T-helper 1 cell treated with Interleukin-12 subunit alpha and Interleukin-12 subunit beta and Interleukin-4 antibody, amounts not matched to agents 30 ng/mL and 1 ng/mL, for 36 hours (primary cell): ENCODE measurements at regions not wholly inside any gene's neighbourhood (a gene's known extent, or its start where the extent isn't known, plus 50 kb on each side); places are given as distances from the start of the nearest gene placed in this dataset.

Source experiments
- intact Hi-C: fragments of 100-400 bp; cut with micrococcal nuclease; formaldehyde crosslinking; loops from one replicate; pipeline ENCODE4 v1.15.1; 2024

DNA sequence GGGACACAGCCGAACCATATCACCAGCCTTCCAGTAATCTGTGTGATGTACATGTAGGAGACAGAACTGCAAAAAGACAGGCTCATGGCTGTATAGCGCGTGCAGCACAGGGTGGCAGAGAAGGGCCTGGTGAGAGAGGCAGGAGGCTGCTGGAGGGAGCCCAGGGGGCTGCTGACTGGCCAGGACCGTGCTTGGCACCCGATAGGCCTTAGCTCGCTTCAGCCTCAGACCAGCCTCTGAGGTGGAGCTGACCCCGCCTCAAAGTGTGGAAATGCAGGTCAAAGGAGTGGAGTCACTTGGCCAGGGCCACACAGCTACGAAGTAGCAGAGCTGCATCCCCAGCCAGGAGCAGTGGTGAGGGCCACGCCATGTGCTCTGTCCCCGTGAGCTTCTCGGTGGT is 707.6 kb downstream of the QKI start:
- intact Hi-C loops = no loop called here

GRCh38 chr6:164121527-164121926 is 707.0 kb downstream of the QKI start:
- intact Hi-C loops = no loop called here

GRCh38 chr6:164114651-164115050 is 700.1 kb downstream of the QKI start:
- intact Hi-C loops = no loop called here

- intact Hi-C loops = no loop called here
Observed at GRCh38 chr6:164114051-164114450, 699.5 kb downstream of the QKI start.

DNA sequence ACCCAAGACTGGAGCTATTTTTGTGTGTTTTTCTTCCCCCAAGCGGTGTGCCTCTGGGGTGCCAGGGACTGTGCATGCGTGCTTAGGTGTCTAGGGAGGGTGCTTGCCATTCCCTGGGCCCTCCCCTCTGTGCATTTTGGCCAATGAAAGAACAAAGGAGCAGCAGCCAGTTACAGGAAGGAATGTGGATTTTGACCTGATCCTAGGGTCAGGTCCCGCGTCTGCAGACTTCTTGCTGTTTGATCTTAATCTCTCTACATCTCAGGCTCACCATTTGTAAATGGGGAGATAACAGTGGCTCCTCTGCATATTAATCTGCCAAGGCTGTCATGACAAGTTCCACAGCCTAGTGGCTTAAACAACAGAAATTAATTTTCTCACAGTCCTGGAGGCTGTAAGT is 699.1 kb downstream of the QKI start:
- intact Hi-C loops = no loop called here

GRCh38 chr6:164109770-164110140 is 695.2 kb downstream of the QKI start:
- intact Hi-C loops = loop anchor here (10.0 kb wide), 1 partner anchor 695 kb away; the partner anchor contains the start of gene QKI

- intact Hi-C loops = loop anchor here (10.0 kb wide), 1 partner anchor 694 kb away; the partner anchor contains the start of gene QKI
Observed at GRCh38 chr6:164108869-164109769, 694.6 kb downstream of the QKI start.

- intact Hi-C loops = loop anchor here (10.0 kb wide), 1 partner anchor 693 kb away; the partner anchor contains the start of gene QKI
Observed at GRCh38 chr6:164108092-164108491, 693.6 kb downstream of the QKI start.

DNA sequence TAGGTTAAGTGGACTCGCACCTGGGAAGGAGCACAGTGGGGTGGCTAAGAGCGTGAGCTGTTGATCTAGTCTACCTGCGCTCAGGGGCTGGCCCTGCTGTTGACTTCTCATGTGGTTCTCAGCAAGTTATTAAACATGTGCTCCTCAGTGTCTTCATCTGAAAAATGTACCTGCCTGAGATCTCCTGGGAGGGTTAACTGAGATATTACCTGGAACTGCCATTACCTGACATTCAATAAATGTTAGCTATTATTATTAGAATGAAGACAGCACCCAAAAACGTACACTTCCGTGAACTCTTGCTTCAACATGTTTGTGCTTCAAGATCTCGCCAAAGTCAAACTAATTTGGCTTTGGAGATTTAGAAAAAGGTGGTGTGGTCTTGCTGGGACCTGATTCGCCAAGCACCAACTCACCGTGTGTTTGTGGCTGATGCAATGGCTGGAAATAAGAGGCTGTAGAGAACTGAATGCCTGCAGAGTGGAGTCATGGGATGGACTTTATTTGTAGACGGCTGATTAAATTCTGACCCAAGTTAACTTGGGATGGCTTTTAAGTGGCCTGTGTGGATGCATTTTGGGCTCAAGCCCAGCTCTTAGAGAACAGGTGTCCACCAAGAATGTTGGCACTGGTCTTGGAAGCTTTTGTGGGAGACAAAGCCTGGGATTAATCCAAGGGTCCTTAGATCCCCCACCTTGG is 692.9 kb downstream of the QKI start:
- intact Hi-C loops = loop anchor here (10.0 kb wide), 1 partner anchor 693 kb away; the partner anchor contains the start of gene QKI

DNA sequence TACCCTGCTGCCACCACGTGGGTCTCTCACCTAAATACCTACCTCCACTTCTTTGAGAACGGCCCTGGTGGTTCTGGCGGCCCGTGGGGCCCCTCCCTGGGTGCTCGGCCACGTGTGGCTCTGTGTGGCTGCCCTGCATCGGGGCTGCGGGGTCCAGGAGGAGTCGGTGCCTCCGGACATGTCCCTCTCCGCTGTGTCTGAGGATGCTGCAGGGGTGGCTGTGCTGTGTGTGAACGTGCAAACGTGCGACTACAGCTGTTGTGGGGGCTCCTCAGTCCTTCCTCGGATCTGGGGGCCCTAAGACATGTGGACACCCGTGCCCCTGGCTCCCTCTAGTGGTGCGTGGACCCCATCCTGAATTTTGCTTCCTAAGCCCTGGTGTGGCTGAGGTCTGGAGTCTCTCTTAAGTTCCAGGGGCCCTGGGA is 691.8 kb downstream of the QKI start:
- intact Hi-C loops = loop anchor here (10.0 kb wide), 1 partner anchor 692 kb away; the partner anchor contains the start of gene QKI

DNA sequence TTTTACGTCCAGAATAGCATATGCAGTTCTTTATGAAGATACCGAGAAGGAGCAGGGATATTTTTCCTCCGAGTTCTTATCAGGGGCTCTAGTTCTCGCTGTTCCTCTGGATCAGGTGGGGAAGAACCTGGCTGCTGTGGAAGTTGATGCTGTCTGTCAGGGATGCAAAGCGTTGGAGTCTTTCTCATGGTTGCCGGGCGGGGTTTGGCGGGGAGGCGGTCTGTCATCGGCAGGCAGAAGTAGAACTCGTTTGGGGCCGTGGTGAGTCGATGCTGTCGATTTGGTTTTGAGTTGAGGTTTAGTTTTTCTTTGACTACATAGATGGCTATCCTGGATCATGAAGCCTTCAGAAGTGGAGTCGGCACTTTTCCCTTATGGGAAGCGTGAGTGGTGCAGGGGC is 691.2 kb downstream of the QKI start:
- intact Hi-C loops = loop anchor here (10.0 kb wide), 1 partner anchor 691 kb away; the partner anchor contains the start of gene QKI

DNA sequence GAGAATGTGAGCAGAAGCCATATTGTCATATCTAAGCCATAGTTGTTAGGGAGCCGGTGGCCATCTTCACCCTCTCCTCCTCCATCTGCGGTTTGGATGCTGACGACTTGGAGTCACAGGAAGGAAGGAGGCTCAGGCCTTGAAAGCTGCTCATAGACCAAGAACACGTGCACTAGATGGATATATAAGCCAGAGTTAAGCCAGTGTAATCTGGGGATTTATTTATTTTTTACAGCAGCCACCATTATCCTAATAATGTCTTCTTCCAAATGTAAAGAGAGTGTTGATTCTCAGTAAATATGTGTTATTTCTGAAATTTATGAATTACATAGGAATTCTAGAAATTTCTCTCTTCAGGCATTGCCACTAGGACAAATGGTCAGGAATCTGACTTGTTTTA is 689.9 kb downstream of the QKI start:
- intact Hi-C loops = loop anchor here (10.0 kb wide), 1 partner anchor 690 kb away; the partner anchor contains the start of gene QKI

DNA sequence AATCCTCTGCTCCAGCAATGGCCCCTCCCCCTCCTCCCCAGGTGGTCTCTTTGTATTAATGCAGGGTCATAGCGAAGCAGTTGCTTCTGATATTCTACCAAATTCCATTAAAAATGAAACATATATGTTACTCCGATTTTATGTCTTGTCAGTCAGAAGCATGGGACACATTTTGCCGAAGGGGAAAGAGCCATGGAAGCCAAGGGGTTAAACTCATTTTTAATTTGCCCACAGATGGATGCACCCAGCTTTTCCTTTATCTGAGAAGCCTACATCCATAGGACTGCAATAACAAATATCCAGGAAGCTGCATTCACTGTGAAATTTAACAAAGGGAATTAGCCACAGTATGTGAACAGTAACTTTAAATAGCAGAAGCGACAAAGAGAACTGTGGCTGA is 688.2 kb downstream of the QKI start:
- intact Hi-C loops = loop anchor here (10.0 kb wide), 1 partner anchor 688 kb away; the partner anchor contains the start of gene QKI

- intact Hi-C loops = loop anchor here (10.0 kb wide), 1 partner anchor 687 kb away; the partner anchor contains the start of gene QKI
Observed at GRCh38 chr6:164101859-164102258, 687.3 kb downstream of the QKI start.

DNA sequence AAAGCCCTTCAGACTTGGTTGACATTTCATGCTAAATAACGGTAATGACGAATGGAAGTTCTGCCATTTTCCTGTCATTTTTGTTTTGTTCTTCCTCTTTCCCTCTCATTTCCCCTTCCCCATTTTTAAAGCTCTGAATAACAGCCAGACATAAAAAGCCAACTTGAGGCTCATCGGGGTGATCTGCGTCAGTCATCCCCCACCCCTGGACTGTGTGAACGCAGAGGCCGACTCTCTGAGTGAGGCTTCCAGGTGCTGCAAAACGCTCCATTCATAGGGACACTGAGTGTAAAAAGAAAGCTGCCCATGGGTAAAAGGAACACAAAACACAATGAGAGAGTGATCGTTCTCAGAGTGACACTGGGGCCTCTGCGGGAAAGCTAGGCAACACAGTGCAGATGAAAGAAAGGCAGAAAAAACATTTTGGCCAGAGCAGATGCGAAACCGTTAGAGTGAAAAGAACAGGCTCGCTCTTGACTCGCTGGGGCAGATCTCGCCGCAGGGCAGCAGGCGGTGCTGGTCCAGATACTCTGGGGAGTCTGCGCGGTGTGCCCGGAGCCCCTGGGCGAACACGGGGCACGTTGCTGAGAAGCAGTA is 684.8 kb downstream of the QKI start:
- intact Hi-C loops = no loop called here

DNA sequence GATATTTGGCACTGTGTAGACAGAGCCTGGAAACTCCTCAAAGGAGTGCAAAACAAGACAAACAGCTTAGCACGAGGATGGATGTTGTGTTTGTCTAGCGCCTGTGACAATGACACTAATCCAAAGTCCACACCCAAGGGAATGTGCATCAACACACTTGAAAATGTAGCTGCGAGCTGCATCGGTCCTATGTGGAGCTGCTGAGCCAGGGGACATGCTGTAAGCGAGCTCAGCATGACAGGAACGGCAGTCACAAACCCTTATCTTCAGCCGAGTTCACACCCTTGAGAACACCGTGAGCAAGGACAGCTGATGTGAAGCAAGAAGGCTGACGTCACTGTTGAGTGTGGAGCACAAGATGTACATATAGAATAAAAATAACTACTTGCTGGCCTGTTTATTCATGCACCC is 684.3 kb downstream of the QKI start:
- intact Hi-C loops = no loop called here

DNA sequence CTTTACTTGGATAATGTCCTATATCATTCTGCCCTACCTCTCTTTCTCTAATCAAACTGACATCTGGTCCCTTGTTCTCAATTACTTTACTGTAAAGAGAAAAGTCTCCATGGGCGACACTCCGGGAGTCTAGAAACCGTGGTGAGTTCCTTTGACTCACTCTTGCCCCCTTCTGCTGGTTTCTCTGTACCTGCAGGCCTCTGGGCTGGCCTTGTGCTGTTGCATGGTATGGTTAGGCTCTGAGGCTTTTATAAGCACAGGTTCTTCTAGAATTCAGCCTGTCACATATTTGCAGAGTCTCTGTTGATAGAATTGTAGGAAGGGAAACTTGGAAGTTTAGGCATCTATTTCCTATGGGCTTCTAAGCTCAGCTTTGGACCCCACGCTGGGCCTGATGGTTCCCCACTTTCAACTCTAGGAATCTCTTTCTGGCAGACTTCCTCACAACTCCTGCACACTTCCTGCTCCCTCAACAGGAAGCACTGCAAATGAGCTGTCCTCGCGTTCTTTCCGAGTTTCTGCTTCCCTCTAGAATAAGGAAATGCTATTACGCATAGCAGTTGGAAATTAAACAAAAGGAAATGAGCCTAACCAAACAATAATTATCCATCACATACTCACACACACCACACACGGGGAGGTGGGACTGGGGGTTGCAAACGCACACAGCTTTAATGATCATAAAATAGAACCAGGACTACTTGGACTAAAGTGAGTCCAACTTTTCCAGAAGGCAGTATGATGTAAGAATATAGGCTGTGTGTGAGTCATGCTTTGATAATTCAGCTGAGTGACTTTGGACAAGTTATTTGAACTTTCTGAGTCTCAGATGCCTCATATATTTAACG is 683.3 kb downstream of the QKI start:
- intact Hi-C loops = no loop called here

- intact Hi-C loops = no loop called here
Observed at GRCh38 chr6:164097056-164097455, 682.5 kb downstream of the QKI start.

- intact Hi-C loops = no loop called here
Observed at GRCh38 chr6:164095056-164095455, 680.5 kb downstream of the QKI start.

DNA sequence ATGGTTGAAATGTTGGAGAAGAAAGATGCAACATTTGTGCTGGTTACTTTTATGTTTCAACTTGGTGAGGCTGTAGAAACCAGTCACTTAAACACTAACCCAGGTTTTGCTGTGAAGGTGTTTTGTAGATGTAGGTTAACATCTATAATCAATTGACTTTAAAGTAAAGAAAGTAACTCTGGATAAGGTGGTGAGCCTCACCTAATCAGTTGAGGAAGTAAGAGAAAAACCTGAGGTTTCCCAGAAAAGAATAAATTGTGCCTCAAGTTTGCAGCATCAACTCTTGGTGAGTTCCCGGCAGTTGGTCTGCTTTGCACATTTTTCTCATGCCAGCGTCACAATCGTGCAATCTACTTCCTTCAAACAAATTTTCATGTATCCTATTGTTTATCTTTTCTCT is 673.4 kb downstream of the QKI start:
- intact Hi-C loops = no loop called here

GRCh38 chr6:164087211-164087610 is 672.7 kb downstream of the QKI start:
- intact Hi-C loops = no loop called here
